GM23338 (cell line): ENCODE measurements at regions not wholly inside any gene's neighbourhood (a gene's known extent, or its start where the extent isn't known, plus 50 kb on each side); places are given as distances from the start of the nearest gene placed in this dataset.

Experiments
- ATAC-seq: fragments of 200-7000 bp; cut with Tn5 transposase; 3 replicates; pipeline ENCODE4 v1.9.1; 2020
- DNase-seq: peaks from one replicate; pipeline ENCODE4 v3.0.0-alpha.2; 2015; ENCODE audit warnings: low spot score
- H2AFZ ChIP-seq: fragments of 200-600 bp; sonication (generic); 2 replicates; pipeline ENCODE4 v1.8.0; 2016; ENCODE audit warnings: antibody characterized with exemption, mild to moderate bottlenecking, moderate library complexity
- H3F3A ChIP-seq: fragments of 200-600 bp; sonication (generic); replicated peaks from 2 replicates; pipeline ENCODE4 v1.8.0; 2017; ENCODE audit warnings: antibody characterized with exemption, mixed run types, low read depth
- H3K27ac ChIP-seq: fragments of 200-600 bp; sonication (generic); 2 replicates; pipeline ENCODE4 v1.6.1; 2016; ENCODE audit warnings: low read depth
- H3K27me3 ChIP-seq: fragments of 200-600 bp; sonication (generic); 2 replicates; pipeline ENCODE4 v1.8.0; 2016; ENCODE audit warnings: mild to moderate bottlenecking, mixed run types, moderate library complexity; ENCODE audit not compliant: insufficient read depth
- H3K36me3 ChIP-seq: fragments of 200-600 bp; sonication (generic); 2 replicates; pipeline ENCODE4 v1.8.0; 2016; ENCODE audit warnings: mild to moderate bottlenecking; ENCODE audit not compliant: insufficient read depth
- H3K4me1 ChIP-seq: fragments of 200-600 bp; sonication (generic); 2 replicates; pipeline ENCODE4 v1.8.0; 2016; ENCODE audit warnings: mild to moderate bottlenecking, moderate library complexity; ENCODE audit not compliant: insufficient read depth
- H3K4me2 ChIP-seq: fragments of 200-600 bp; sonication (generic); 2 replicates; pipeline ENCODE4 v1.7.1; 2017; ENCODE audit warnings: mixed run types
- H3K4me3 ChIP-seq: fragments of 200-600 bp; sonication (generic); 2 replicates; pipeline ENCODE4 v1.6.1; 2016; ENCODE audit warnings: mixed run types
- H3K79me2 ChIP-seq: fragments of 200-600 bp; sonication (generic); replicated peaks from 2 replicates; pipeline ENCODE4 v1.8.0; 2017; ENCODE audit warnings: mild to moderate bottlenecking; ENCODE audit not compliant: insufficient read depth
- H3K9me2 ChIP-seq: fragments of 200-600 bp; sonication (generic); 2 replicates; pipeline ENCODE4 v1.8.0; 2017; ENCODE audit not compliant: insufficient read depth
- H4K20me1 ChIP-seq: fragments of 200-600 bp; sonication (generic); replicated peaks from 2 replicates; pipeline ENCODE4 v1.8.0; 2017; ENCODE audit warnings: mild to moderate bottlenecking; ENCODE audit not compliant: insufficient read depth
- H3K27ac Mint-ChIP-seq: 2 replicates; pipeline ENCODE4 v1.8.0; 2020; ENCODE audit warnings: inconsistent platforms, mild to moderate bottlenecking, moderate library complexity, mixed read lengths
- H3K27me3 Mint-ChIP-seq: 3 replicates; pipeline ENCODE4 v1.8.0; 2022; ENCODE audit warnings: low read depth, mild to moderate bottlenecking, moderate library complexity, mixed read lengths, inconsistent platforms; ENCODE audit not compliant: insufficient read depth, poor library complexity
- H3K36me3 Mint-ChIP-seq: 3 replicates; pipeline ENCODE4 v1.8.0; 2021; ENCODE audit warnings: low read depth, mild to moderate bottlenecking, inconsistent platforms, moderate library complexity, mixed read lengths
- H3K4me1 Mint-ChIP-seq: 3 replicates; pipeline ENCODE4 v1.8.0; 2020; ENCODE audit warnings: mild to moderate bottlenecking, inconsistent platforms, mixed read lengths
- H3K4me3 Mint-ChIP-seq: 3 replicates; pipeline ENCODE4 v1.8.0; 2021; ENCODE audit warnings: moderate library complexity, mild to moderate bottlenecking, inconsistent platforms, mixed read lengths
- H3K9me3 Mint-ChIP-seq: 3 replicates; pipeline ENCODE4 v1.8.0; 2020; ENCODE audit warnings: moderate library complexity, mild to moderate bottlenecking, inconsistent platforms, mixed read lengths
- CREB1 ChIP-seq: fragments of 250-450 bp; sonication (Bioruptor Pico); IDR thresholded peaks from 2 replicates; pipeline ENCODE4 v1.5.0; 2020; ENCODE audit warnings: low read depth, mild to moderate bottlenecking, moderate library complexity
- CTCF ChIP-seq, 2 experiments: fragments of 200-600 bp in 1 of 2; sonication (generic) in 1 of 2; conservative IDR thresholded peaks; 2 replicates each; pipeline versions ENCODE4 v1.5.1 to v1.6.1; 2016 to 2017; ENCODE audit warnings: antibody characterized with exemption in 2 of 2, low read depth in 2 of 2, mild to moderate bottlenecking in 2 of 2, moderate library complexity in 1 of 2
- EZH2 ChIP-seq: fragments of 200-600 bp; sonication (generic); IDR thresholded peaks from one replicate; pipeline ENCODE4 v1.8.0; 2017; ENCODE audit warnings: antibody characterized with exemption, mild to moderate bottlenecking, low read depth; ENCODE audit not compliant: unreplicated experiment
- EZH2phosphoT487 ChIP-seq: fragments of 200-600 bp; sonication (generic); IDR thresholded peaks from one replicate; pipeline ENCODE4 v1.8.1; 2018; ENCODE audit warnings: antibody characterized with exemption; ENCODE audit not compliant: unreplicated experiment
- JUNB ChIP-seq: IDR thresholded peaks from one replicate; pipeline ENCODE4 v1.6.1; 2016; ENCODE audit warnings: antibody characterized with exemption; ENCODE audit not compliant: unreplicated experiment
- NANOG ChIP-seq: IDR thresholded peaks from 2 replicates; pipeline ENCODE4 v1.6.1; 2016; ENCODE audit warnings: antibody characterized with exemption, borderline replicate concordance
- POLR2AphosphoS5 ChIP-seq: IDR thresholded peaks from 2 replicates; pipeline ENCODE4 v1.6.1; 2016; ENCODE audit warnings: antibody characterized with exemption, low read depth
- REST ChIP-seq: IDR thresholded peaks from one replicate; pipeline ENCODE4 v1.6.1; 2018; ENCODE audit warnings: antibody characterized with exemption; ENCODE audit not compliant: unreplicated experiment
- STAT1 ChIP-seq: IDR thresholded peaks from one replicate; pipeline ENCODE4 v1.6.1; 2016; ENCODE audit warnings: antibody characterized with exemption; ENCODE audit not compliant: unreplicated experiment
- ZNF114 ChIP-seq: fragments of 250-450 bp; sonication (Bioruptor Pico); IDR thresholded peaks from 2 replicates; pipeline ENCODE4 v1.5.0; 2020; ENCODE audit warnings: mild to moderate bottlenecking, moderate library complexity
- ZNF331 ChIP-seq: fragments of 250-450 bp; sonication (Bioruptor Pico); IDR thresholded peaks from 2 replicates; pipeline ENCODE4 v1.5.0; 2020; ENCODE audit warnings: low read depth, mild to moderate bottlenecking, moderate library complexity
- ZNF462 ChIP-seq: fragments of 250-450 bp; sonication (Bioruptor Pico); IDR thresholded peaks from 2 replicates; pipeline ENCODE4 v1.5.0; 2020; ENCODE audit warnings: mild to moderate bottlenecking, moderate library complexity
- TF ChIP-seq, protein P1 (sequence below): IDR thresholded peaks from 2 replicates; pipeline ENCODE4 v1.6.1; 2016; ENCODE audit warnings: antibody characterized with exemption

DNA sequence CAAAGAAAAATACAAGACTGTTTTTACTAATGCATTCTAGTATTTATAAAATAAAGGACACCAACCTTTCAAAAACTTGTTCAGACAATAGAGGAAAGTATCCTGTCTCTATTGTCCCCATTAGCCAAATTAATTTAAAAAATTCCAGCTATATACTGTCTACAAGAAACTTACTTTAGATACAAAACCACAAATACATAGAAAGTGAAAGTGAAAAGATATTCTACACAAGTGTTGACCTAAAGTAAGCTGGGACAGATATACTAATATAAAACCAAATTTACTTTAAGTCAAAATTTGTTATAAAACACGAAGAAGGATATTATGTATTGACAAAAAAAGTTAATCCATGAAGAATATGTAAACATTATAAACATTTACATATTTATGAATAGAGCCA is 893.3 kb upstream of the TMEFF2 start:
- Mint-ChIP-seq H3K9me3 (no peaks in the 10 kb centered on the region), H3K27me3 (peaks cover 2% of the 10 kb centered on the region), H3K27ac (no peak overlapping the region), H3K4me3 (no peak overlapping the region), H3K4me1 (0 out of 3 replicates have a peak, but pooled peaks cover 2% of the 10 kb centered on the region), H3K36me3 (no peaks in the 10 kb centered on the region)
- Histone ChIP-seq H2AFZ (no peak overlapping the region), H4K20me1 (no peaks in the 10 kb centered on the region), H3K9me2 (no peaks in the 10 kb centered on the region), H3K36me3 (no peaks in the 10 kb centered on the region), H3F3A (no peaks in the 10 kb centered on the region), H3K27me3 (no peaks in the 10 kb centered on the region), H3K79me2 (no peaks in the 10 kb centered on the region), H3K4me2 (no peak overlapping the region), H3K4me3 (no peak overlapping the region), H3K4me1 (no peaks in the 10 kb centered on the region), H3K27ac (no peak overlapping the region)
- TF ChIP-seq ZNF331 (CRISPR knock-in tag) (no peak), CREB1 (no peak), STAT1 (no peak), REST (no peak), EZH2 (no peak), CTCF (conservative IDR thresholded peaks at IDR 0.05; ENCODE audit: low read depth in 2 of 2) (no peak), EZH2phosphoT487 (no peak), NANOG (no peak), JUNB (no peak), ZNF114 (CRISPR knock-in tag) (no peak), ZNF462 (CRISPR knock-in tag) (no peak), POLR2AphosphoS5 (no peak)
- TF ChIP-seq, protein P1, sequence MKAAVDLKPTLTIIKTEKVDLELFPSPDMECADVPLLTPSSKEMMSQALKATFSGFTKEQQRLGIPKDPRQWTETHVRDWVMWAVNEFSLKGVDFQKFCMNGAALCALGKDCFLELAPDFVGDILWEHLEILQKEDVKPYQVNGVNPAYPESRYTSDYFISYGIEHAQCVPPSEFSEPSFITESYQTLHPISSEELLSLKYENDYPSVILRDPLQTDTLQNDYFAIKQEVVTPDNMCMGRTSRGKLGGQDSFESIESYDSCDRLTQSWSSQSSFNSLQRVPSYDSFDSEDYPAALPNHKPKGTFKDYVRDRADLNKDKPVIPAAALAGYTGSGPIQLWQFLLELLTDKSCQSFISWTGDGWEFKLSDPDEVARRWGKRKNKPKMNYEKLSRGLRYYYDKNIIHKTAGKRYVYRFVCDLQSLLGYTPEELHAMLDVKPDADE = no peak
- DNase-seq (no peak), ATAC-seq (no peak)
